Natural killer cell (primary cell): ENCODE measurements at regions not wholly inside any gene's neighbourhood (a gene's known extent, or its start where the extent isn't known, plus 50 kb on each side); places are given as distances from the start of the nearest gene placed in this dataset.
"Not testable (repeated sequence)": the region's sequence is repeated elsewhere in the genome, so short reads cannot be mapped to it uniquely, and the experiment has no call there.

Experiments used
- ATAC-seq, 3 donors: fragments of 150-1000 bp in 2 of 3; fragments of 200-7000 bp in 1 of 3; cut with Tn5 transposase; 1 replicate in 1 of 3; 2 replicates in 2 of 3; pipeline ENCODE4 v1.10.0; 2021; ENCODE audit warnings: mild to moderate bottlenecking in 2 of 3, moderate library complexity in 2 of 3
- DNase-seq, 2 donors: peaks; one replicate each; pipeline versions ENCODE4 v3.0.0 to v3.0.0-alpha.2; 2013 to 2021; ENCODE audit warnings: mixed read lengths in 1 of 2
- H3K27ac ChIP-seq: one replicate; pipeline ENCODE4 v1.5.1; 2013; ENCODE audit warnings: mild to moderate bottlenecking, low read length
- H3K27me3 ChIP-seq: one replicate; pipeline ENCODE4 v1.6.1; 2013; ENCODE audit warnings: low read length; ENCODE audit not compliant: control insufficient read depth, insufficient read depth
- H3K36me3 ChIP-seq: one replicate; pipeline ENCODE4 v1.6.1; 2013; ENCODE audit warnings: low read length; ENCODE audit not compliant: control insufficient read depth, insufficient read depth
- H3K4me1 ChIP-seq: one replicate; pipeline ENCODE4 v1.6.1; 2013; ENCODE audit warnings: low read length; ENCODE audit not compliant: control insufficient read depth, insufficient read depth
- H3K4me3 ChIP-seq: one replicate; pipeline ENCODE4 v1.5.1; 2013; ENCODE audit warnings: low read length
- H3K9me3 ChIP-seq: one replicate; pipeline ENCODE4 v1.6.1; 2013; ENCODE audit warnings: low read length; ENCODE audit not compliant: control insufficient read depth, insufficient read depth
- H3K27ac Mint-ChIP-seq, 2 donors: one replicate each; pipeline ENCODE4 v1.8.0; 2022; ENCODE audit warnings: mild to moderate bottlenecking in 2 of 2, mixed read lengths in 2 of 2, moderate library complexity in 1 of 2
- H3K27me3 Mint-ChIP-seq, 2 donors: one replicate each; pipeline ENCODE4 v1.8.0; 2022; ENCODE audit warnings: low read depth in 2 of 2, mixed read lengths in 2 of 2
- H3K36me3 Mint-ChIP-seq: one replicate; pipeline ENCODE4 v1.8.0; 2022; ENCODE audit warnings: mixed read lengths
- H3K4me1 Mint-ChIP-seq, 2 donors: one replicate each; pipeline ENCODE4 v1.8.0; 2022; ENCODE audit warnings: mixed read lengths in 2 of 2
- H3K4me3 Mint-ChIP-seq: one replicate; pipeline ENCODE4 v1.8.0; 2022; ENCODE audit warnings: mild to moderate bottlenecking, moderate library complexity, mixed read lengths
- H3K9me3 Mint-ChIP-seq, 2 donors: one replicate each; pipeline ENCODE4 v1.8.0; 2022; ENCODE audit warnings: mixed read lengths in 2 of 2
- CTCF ChIP-seq: fragments of 200-600 bp; IDR thresholded peaks from one replicate; pipeline ENCODE4 v1.8.0; 2022; ENCODE audit warnings: antibody characterized with exemption
- WGBS: methylation state at CpG from one replicate; pipeline ENCODE4 v1.1.7; 2013; ENCODE audit warnings: missing lambda C conversion rate; ENCODE audit not compliant: insufficient coverage; 5-methylcytosine and 5-hydroxymethylcytosine counted together
- intact Hi-C: fragments of 100-400 bp; cut with micrococcal nuclease; formaldehyde crosslinking; loops from one replicate; pipeline ENCODE4 v1.14.2; 2022

- Mint-ChIP-seq H3K9me3 (no peaks in the 10 kb centered on the region), H3K36me3 (no peaks in the 10 kb centered on the region), H3K27ac (no peak overlapping the region), H3K4me3 (no peak overlapping the region), H3K4me1 (no peaks in the 10 kb centered on the region), H3K27me3 (peaks cover 5 to 11% of the 10 kb centered on the region in 2 donors)
- Histone ChIP-seq H3K4me1 (no peaks in the 10 kb centered on the region), H3K9me3 (no peaks in the 10 kb centered on the region), H3K27ac (no peak overlapping the region), H3K4me3 (no peak overlapping the region), H3K27me3 (no peaks in the 10 kb centered on the region), H3K36me3 (no peaks in the 10 kb centered on the region)
- ATAC-seq: no peak
- TF ChIP-seq CTCF: no peak
- no peak for DNase-seq
- WGBS: 33% methylated on average over 5 of the region's 6 CpGs
- intact Hi-C loops: no loop called here
These were observed 71.0 kb downstream of the RASL11A start for GRCh38 chr13:27341616-27342015.

GRCh38 chr13:27347211-27347772 lies 76.7 kb downstream of the RASL11A start:
- peaks cover 19 to 23% of the 10 kb centered on the region in 2 donors for H3K27me3 Mint-ChIP-seq

GRCh38 chr13:27348461-27348860 lies 76.0 kb upstream of the GTF3A start:
- Histone ChIP-seq H3K27ac (no peak overlapping the region), H3K36me3 (no peaks in the 10 kb centered on the region), H3K27me3 (no peaks in the 10 kb centered on the region), H3K9me3 (no peaks in the 10 kb centered on the region), H3K4me3 (no peak overlapping the region), H3K4me1 (no peaks in the 10 kb centered on the region)
- intact Hi-C loops: no loop called here
- no peaks in the 10 kb centered on the region for H3K4me1 Mint-ChIP-seq
- H3K27me3 Mint-ChIP-seq: peaks cover 18 to 21% of the 10 kb centered on the region in 2 donors
- no peak for TF ChIP-seq CTCF
- H3K27ac Mint-ChIP-seq: no peak overlapping the region
- H3K36me3 Mint-ChIP-seq: no peaks in the 10 kb centered on the region
- H3K4me3 Mint-ChIP-seq: no peak overlapping the region
- WGBS: 61% methylated on average over 6 of the region's 6 CpGs
- ATAC-seq (no peak), DNase-seq (no peak)
- H3K9me3 Mint-ChIP-seq: no peaks in the 10 kb centered on the region

More at GRCh38 chr13:27347211-27347772, 76.7 kb downstream of the RASL11A start:
- Mint-ChIP-seq H3K4me3 (no peak overlapping the region), H3K27ac (no peak overlapping the region), H3K9me3 (no peaks in the 10 kb centered on the region), H3K4me1 (no peaks in the 10 kb centered on the region), H3K36me3 (no peaks in the 10 kb centered on the region)
- DNase-seq: no peak
- no peak for TF ChIP-seq CTCF
- ATAC-seq: no peak
- Histone ChIP-seq H3K4me1 (no peaks in the 10 kb centered on the region), H3K27ac (no peak overlapping the region), H3K36me3 (no peaks in the 10 kb centered on the region), H3K4me3 (no peak overlapping the region), H3K27me3 (no peaks in the 10 kb centered on the region), H3K9me3 (no peaks in the 10 kb centered on the region)
- 54% methylated on average over 13 of the region's 13 CpGs for WGBS
- intact Hi-C loops: no loop called here

GRCh38 chr13:27349458-27349857 lies 75.0 kb upstream of the GTF3A start:
- H3K4me1 Mint-ChIP-seq: no peaks in the 10 kb centered on the region
- Histone ChIP-seq H3K27me3 (no peaks in the 10 kb centered on the region), H3K4me3 (no peak overlapping the region), H3K36me3 (no peaks in the 10 kb centered on the region), H3K4me1 (no peaks in the 10 kb centered on the region), H3K9me3 (no peaks in the 10 kb centered on the region), H3K27ac (no peak overlapping the region)
- H3K4me3 Mint-ChIP-seq: no peak overlapping the region
- TF ChIP-seq CTCF: no peak
- 92% methylated on average over 3 of the region's 3 CpGs for WGBS
- H3K27ac Mint-ChIP-seq: no peak overlapping the region
- DNase-seq (no peak), ATAC-seq (no peak)
- H3K27me3 Mint-ChIP-seq: peaks cover 20 to 26% of the 10 kb centered on the region in 2 donors
- no peaks in the 10 kb centered on the region for H3K36me3 Mint-ChIP-seq
- no peaks in the 10 kb centered on the region for H3K9me3 Mint-ChIP-seq
- intact Hi-C loops: no loop called here

GRCh38 chr13:27350825-27351224 lies 73.6 kb upstream of the GTF3A start:
- peaks cover 15 to 28% of the 10 kb centered on the region in 2 donors for H3K27me3 Mint-ChIP-seq
- H3K27ac ChIP-seq, H3K9me3 ChIP-seq, H3K4me1 ChIP-seq, DNase-seq, ATAC-seq, intact Hi-C loops, H3K4me3 ChIP-seq, H3K36me3 ChIP-seq, H3K36me3 Mint-ChIP-seq, H3K4me1 Mint-ChIP-seq, H3K27ac Mint-ChIP-seq, H3K9me3 Mint-ChIP-seq, H3K27me3 ChIP-seq, H3K4me3 Mint-ChIP-seq: not testable (repeated sequence)
- 90% methylated on average over 6 of the region's 6 CpGs for WGBS
